Stimulated activated naive B cell treated with anti-CD40 and anti-IgM and Interleukin-4, amounts not matched to agents 10 μg/mL and 1 μg/mL and 100 μg/mL, for 72 hours (primary cell): ENCODE measurements at regions not wholly inside any gene's neighbourhood (a gene's known extent, or its start where the extent isn't known, plus 50 kb on each side); places are given as distances from the start of the nearest gene placed in this dataset.

Experiments used
- ATAC-seq, 2 donors: fragments of 150-1000 bp; cut with Tn5 transposase; replicated peaks; 2 replicates each; pipeline ENCODE4 v1.10.0; 2021; ENCODE audit warnings: moderate library complexity in 1 of 2
- DNase-seq: peaks from one replicate; pipeline ENCODE4 v3.0.0; 2021
- H3K27ac Mint-ChIP-seq: one replicate; pipeline ENCODE4 v1.8.0; 2022; ENCODE audit warnings: mild to moderate bottlenecking, mixed read lengths
- H3K27me3 Mint-ChIP-seq, 2 donors: one replicate each; pipeline ENCODE4 v1.8.0; 2022; ENCODE audit warnings: mixed read lengths in 2 of 2
- H3K36me3 Mint-ChIP-seq, 2 donors: one replicate each; pipeline ENCODE4 v1.8.0; 2022; ENCODE audit warnings: mixed read lengths in 2 of 2, mild to moderate bottlenecking in 1 of 2
- H3K4me1 Mint-ChIP-seq, 2 donors: one replicate each; pipeline ENCODE4 v1.8.0; 2022; ENCODE audit warnings: mixed read lengths in 2 of 2, mild to moderate bottlenecking in 1 of 2
- H3K4me3 Mint-ChIP-seq, 2 donors: one replicate each; pipeline ENCODE4 v1.8.0; 2022; ENCODE audit warnings: mild to moderate bottlenecking in 2 of 2, mixed read lengths in 2 of 2, moderate library complexity in 1 of 2
- H3K9me3 Mint-ChIP-seq, 2 donors: one replicate each; pipeline ENCODE4 v1.8.0; 2022; ENCODE audit warnings: mixed read lengths in 2 of 2, mild to moderate bottlenecking in 1 of 2

- peaks cover 25 to 31% of the 10 kb centered on the region in 2 donors for H3K9me3 Mint-ChIP-seq
- no peak for ATAC-seq
- H3K4me3 Mint-ChIP-seq, result no peak overlapping the region
- H3K27me3 Mint-ChIP-seq, result no peaks in the 10 kb centered on the region
- no peak for DNase-seq
- no peaks in the 10 kb centered on the region for H3K4me1 Mint-ChIP-seq
- H3K36me3 Mint-ChIP-seq, result peaks cover 0 to 4% of the 10 kb centered on the region in 2 donors
- H3K27ac Mint-ChIP-seq, result no peak overlapping the region
These were observed 330.8 kb downstream of the DTWD2 start for GRCh38 chr5:118657576-118657975.

GRCh38 chr5:118653872-118654271 is 334.5 kb downstream of the DTWD2 start:
- Mint-ChIP-seq H3K9me3 (peaks cover 16 to 21% of the 10 kb centered on the region in 2 donors), H3K4me1 (no peaks in the 10 kb centered on the region), H3K4me3 (no peak overlapping the region), H3K36me3 (peaks cover 0 to 4% of the 10 kb centered on the region in 2 donors), H3K27ac (no peak overlapping the region), H3K27me3 (no peaks in the 10 kb centered on the region)
- ATAC-seq (no peak), DNase-seq (no peak)

DNA sequence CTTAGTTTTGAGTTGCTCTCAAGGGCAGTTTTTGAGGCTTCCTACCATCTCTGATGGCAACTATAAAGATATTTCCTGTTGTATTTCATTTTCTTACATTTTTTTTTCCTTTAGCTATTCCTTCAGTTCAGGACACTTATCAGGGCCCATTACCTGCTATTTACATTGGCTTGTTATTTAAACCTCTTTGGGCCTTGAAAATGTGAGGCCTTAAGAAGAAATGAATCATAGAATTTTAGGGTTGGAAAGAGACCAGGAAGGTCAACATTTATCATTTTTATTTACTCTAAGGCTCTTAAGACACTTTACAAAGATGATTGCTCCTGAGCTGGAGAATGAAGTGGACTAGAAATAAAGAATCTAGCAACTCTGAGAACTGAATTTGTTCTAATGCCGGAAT is 335.2 kb downstream of the DTWD2 start:
- DNase-seq (no peak), ATAC-seq (no peak)
- H3K36me3 Mint-ChIP-seq, result peaks cover 0 to 3% of the 10 kb centered on the region in 2 donors
- no peak overlapping the region for H3K27ac Mint-ChIP-seq
- H3K4me3 Mint-ChIP-seq, result no peak overlapping the region
- H3K9me3 Mint-ChIP-seq, result peaks cover 10 to 17% of the 10 kb centered on the region in 2 donors
- no peaks in the 10 kb centered on the region for H3K4me1 Mint-ChIP-seq
- no peaks in the 10 kb centered on the region for H3K27me3 Mint-ChIP-seq

DNA sequence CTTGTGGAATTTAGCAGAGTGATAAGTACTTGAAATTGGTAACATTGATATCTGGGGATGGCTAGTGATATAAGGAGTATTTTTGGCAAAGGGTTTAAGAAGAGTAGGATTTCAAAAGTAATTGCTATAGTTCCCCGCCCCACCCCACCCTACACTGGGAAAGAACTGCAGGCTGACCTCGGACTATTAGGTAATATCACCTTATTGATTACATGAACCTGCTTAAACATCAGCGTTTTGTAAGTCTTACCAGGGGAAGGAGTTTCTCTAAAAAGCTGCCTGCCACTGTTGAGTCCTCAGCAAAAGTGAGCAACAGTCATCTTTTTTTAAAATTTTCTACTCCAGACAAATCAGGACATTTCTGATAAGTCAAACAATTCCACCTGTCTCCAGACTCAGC is 337.3 kb downstream of the DTWD2 start:
- Mint-ChIP-seq H3K4me1 (no peaks in the 10 kb centered on the region), H3K4me3 (no peak overlapping the region), H3K27ac (no peak overlapping the region), H3K27me3 (no peaks in the 10 kb centered on the region), H3K9me3 (peaks cover 0 to 1% of the 10 kb centered on the region in 2 donors), H3K36me3 (no peaks in the 10 kb centered on the region)
- DNase-seq (no peak), ATAC-seq (no peak)

- ATAC-seq (no peak), DNase-seq (no peak)
- Mint-ChIP-seq H3K4me1 (no peaks in the 10 kb centered on the region), H3K36me3 (no peaks in the 10 kb centered on the region), H3K4me3 (no peak overlapping the region), H3K27ac (no peak overlapping the region), H3K9me3 (peaks cover 6% of the 10 kb centered on the region in 2 donors), H3K27me3 (no peaks in the 10 kb centered on the region)
These were observed 340.8 kb downstream of the DTWD2 start for GRCh38 chr5:118647587-118647986.

- H3K4me1 Mint-ChIP-seq, result no peaks in the 10 kb centered on the region
- peaks cover 6% of the 10 kb centered on the region in 2 donors for H3K9me3 Mint-ChIP-seq
- ATAC-seq, result no peak
- H3K4me3 Mint-ChIP-seq, result no peak overlapping the region
- H3K27ac Mint-ChIP-seq, result no peak overlapping the region
- H3K27me3 Mint-ChIP-seq, result no peaks in the 10 kb centered on the region
- no peak for DNase-seq
- H3K36me3 Mint-ChIP-seq, result no peaks in the 10 kb centered on the region
These were observed 341.4 kb downstream of the DTWD2 start for GRCh38 chr5:118646917-118647316.

- Mint-ChIP-seq H3K27ac (no peak overlapping the region), H3K9me3 (peaks cover 12 to 20% of the 10 kb centered on the region in 2 donors), H3K4me1 (no peaks in the 10 kb centered on the region), H3K27me3 (peaks cover 0 to 8% of the 10 kb centered on the region in 2 donors), H3K36me3 (no peaks in the 10 kb centered on the region), H3K4me3 (no peak overlapping the region)
- DNase-seq (no peak), ATAC-seq (no peak)
These were observed 350.2 kb downstream of the DTWD2 start for GRCh38 chr5:118637947-118638670.

GRCh38 chr5:118628660-118629354 is 359.5 kb downstream of the DTWD2 start:
- ATAC-seq (no peak), DNase-seq (no peak)
- Mint-ChIP-seq H3K27me3 (no peaks in the 10 kb centered on the region), H3K27ac (no peak overlapping the region), H3K9me3 (peaks cover 5 to 6% of the 10 kb centered on the region in 2 donors), H3K4me1 (no peaks in the 10 kb centered on the region), H3K36me3 (no peaks in the 10 kb centered on the region), H3K4me3 (no peak overlapping the region)

DNA sequence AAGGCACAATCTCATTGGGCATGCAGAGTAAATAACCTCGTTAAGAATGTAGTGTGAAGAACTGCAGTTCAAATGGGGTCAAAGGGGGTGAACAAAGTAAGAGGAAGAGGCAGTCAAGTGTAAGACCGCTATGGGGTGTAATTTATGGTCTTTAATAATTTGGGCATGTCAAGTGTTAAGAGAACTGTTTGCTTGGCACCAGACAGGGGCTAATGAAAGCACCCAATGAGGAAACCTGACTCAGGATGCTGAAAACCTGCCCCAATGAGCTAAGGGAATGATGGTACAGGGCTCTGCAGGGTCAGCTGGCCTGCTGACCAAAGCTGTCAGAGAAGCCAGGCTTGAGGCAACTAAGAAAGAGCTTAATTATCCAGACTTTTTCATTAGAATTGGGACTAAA is 368.1 kb downstream of the DTWD2 start:
- no peaks in the 10 kb centered on the region for H3K9me3 Mint-ChIP-seq

GRCh38 chr5:118619823-118620222 is 368.5 kb downstream of the DTWD2 start:
- H3K4me1 Mint-ChIP-seq, result no peaks in the 10 kb centered on the region
- no peak overlapping the region for H3K27ac Mint-ChIP-seq
- H3K36me3 Mint-ChIP-seq, result no peaks in the 10 kb centered on the region
- H3K4me3 Mint-ChIP-seq, result no peak overlapping the region
- H3K27me3 Mint-ChIP-seq, result no peaks in the 10 kb centered on the region
- ATAC-seq, result no peak
- H3K9me3 Mint-ChIP-seq, result no peaks in the 10 kb centered on the region
- DNase-seq, result no peak

More for the DNA sequence above, 368.1 kb downstream of the DTWD2 start:
- ATAC-seq (no peak), DNase-seq (no peak)
- H3K27ac Mint-ChIP-seq, result no peak overlapping the region
- H3K4me3 Mint-ChIP-seq, result no peak overlapping the region
- no peaks in the 10 kb centered on the region for H3K36me3 Mint-ChIP-seq
- H3K27me3 Mint-ChIP-seq, result no peaks in the 10 kb centered on the region
- H3K4me1 Mint-ChIP-seq, result no peaks in the 10 kb centered on the region

GRCh38 chr5:118616281-118616680 is 372.1 kb downstream of the DTWD2 start:
- Mint-ChIP-seq H3K27me3 (no peaks in the 10 kb centered on the region), H3K36me3 (no peaks in the 10 kb centered on the region), H3K4me3 (no peak overlapping the region), H3K4me1 (no peaks in the 10 kb centered on the region), H3K9me3 (no peaks in the 10 kb centered on the region), H3K27ac (no peak overlapping the region)
- ATAC-seq (no peak), DNase-seq (no peak)

GRCh38 chr5:118614731-118615456 is 373.5 kb downstream of the DTWD2 start:
- H3K36me3 Mint-ChIP-seq, result no peaks in the 10 kb centered on the region
- H3K4me3 Mint-ChIP-seq, result no peak overlapping the region
- H3K27ac Mint-ChIP-seq, result no peak overlapping the region
- ATAC-seq (no peak), DNase-seq (no peak)
- H3K27me3 Mint-ChIP-seq, result no peaks in the 10 kb centered on the region
- no peaks in the 10 kb centered on the region for H3K4me1 Mint-ChIP-seq
- no peaks in the 10 kb centered on the region for H3K9me3 Mint-ChIP-seq

DNA sequence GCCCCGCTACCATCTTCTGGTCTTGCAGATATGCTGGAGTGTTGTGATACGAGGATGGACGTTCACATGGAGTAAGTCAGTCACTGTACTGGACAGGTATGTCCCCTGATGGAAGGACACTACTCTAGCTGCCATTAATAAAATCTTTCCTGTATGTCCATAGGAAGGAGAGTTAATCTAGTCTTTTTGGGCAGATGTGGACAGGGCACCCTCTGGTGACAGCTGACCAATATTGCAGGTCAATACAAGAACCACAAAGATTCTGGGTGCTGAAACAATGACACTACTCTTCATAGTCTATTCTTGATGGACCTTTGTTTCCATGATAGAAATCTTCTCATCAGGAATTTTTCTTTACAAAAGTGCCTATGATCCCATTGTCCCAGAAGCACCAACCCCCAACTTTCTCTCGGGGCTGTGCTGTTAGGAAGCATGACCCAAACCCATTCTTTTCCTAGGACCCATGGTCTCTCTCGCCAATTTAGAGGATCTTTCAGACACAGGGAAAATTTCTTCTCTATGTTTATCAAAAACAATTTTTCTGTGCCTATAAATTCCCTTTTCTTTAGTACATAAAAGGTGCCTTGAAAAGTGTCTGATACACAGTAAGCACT is 376.9 kb downstream of the DTWD2 start:
- ATAC-seq (peak in 1 of 2 donors; percentile 33), DNase-seq (no peak)
- no peaks in the 10 kb centered on the region for H3K9me3 Mint-ChIP-seq
- H3K27me3 Mint-ChIP-seq, result no peaks in the 10 kb centered on the region
- no peaks in the 10 kb centered on the region for H3K4me1 Mint-ChIP-seq
- no peaks in the 10 kb centered on the region for H3K36me3 Mint-ChIP-seq
- no peak overlapping the region for H3K27ac Mint-ChIP-seq
- H3K4me3 Mint-ChIP-seq, result no peak overlapping the region

GRCh38 chr5:118606940-118607339 is 381.4 kb downstream of the DTWD2 start:
- H3K4me1 Mint-ChIP-seq, result no peaks in the 10 kb centered on the region

More at GRCh38 chr5:118606940-118607339, 381.4 kb downstream of the DTWD2 start:
- H3K27me3 Mint-ChIP-seq, result no peaks in the 10 kb centered on the region
- H3K4me3 Mint-ChIP-seq, result no peak overlapping the region
- no peak overlapping the region for H3K27ac Mint-ChIP-seq
- H3K9me3 Mint-ChIP-seq, result no peaks in the 10 kb centered on the region
- ATAC-seq, result no peak
- H3K36me3 Mint-ChIP-seq, result no peaks in the 10 kb centered on the region
- no peak for DNase-seq
